IPS-NIHi7 (cell line): ENCODE measurements at regions not wholly inside any gene's neighbourhood (a gene's known extent, or its start where the extent isn't known, plus 50 kb on each side); places are given as distances from the start of the nearest gene placed in this dataset.
"Not testable (repeated sequence)": the region's sequence is repeated elsewhere in the genome, so short reads cannot be mapped to it uniquely, and the experiment has no call there.

Experiments
- DNase-seq: peaks from one replicate; pipeline ENCODE4 v3.0.0; 2012; ENCODE audit warnings: mixed read lengths; ENCODE audit errors: extremely low spot score

- DNase-seq: no peak
These were observed 93.2 kb downstream of the DACT1 start for GRCh38 chr14:58730792-58731464.

- DNase-seq: no peak
These were observed 93.9 kb downstream of the DACT1 start for GRCh38 chr14:58731465-58732293.

GRCh38 chr14:58732387-58732786 lies 94.6 kb downstream of the DACT1 start:
- DNase-seq: no peak

- DNase-seq: no peak
These were observed 95.9 kb downstream of the DACT1 start for GRCh38 chr14:58733451-58734208.

- DNase-seq: no peak
These were observed 97.8 kb downstream of the DACT1 start for GRCh38 chr14:58735596-58735995.

GRCh38 chr14:58736606-58737005 lies 98.8 kb downstream of the DACT1 start:
- DNase-seq: no peak

- DNase-seq: no peak
These were observed 99.7 kb downstream of the DACT1 start for GRCh38 chr14:58737511-58737910.

GRCh38 chr14:58738189-58738836 lies 100.6 kb downstream of the DACT1 start:
- DNase-seq: no peak

- DNase-seq: no peak
These were observed 101.1 kb downstream of the DACT1 start for GRCh38 chr14:58738876-58739275.

GRCh38 chr14:58739674-58740073 lies 101.9 kb downstream of the DACT1 start:
- no peak for DNase-seq

- no peak for DNase-seq
These were observed 102.7 kb downstream of the DACT1 start for GRCh38 chr14:58740379-58740935.

GRCh38 chr14:58744801-58745394 lies 107.1 kb downstream of the DACT1 start:
- DNase-seq: no peak

GRCh38 chr14:58746261-58746660 lies 108.5 kb downstream of the DACT1 start:
- no peak for DNase-seq

GRCh38 chr14:58746701-58747100 lies 108.9 kb downstream of the DACT1 start:
- DNase-seq: no peak

GRCh38 chr14:58747181-58747580 lies 109.4 kb downstream of the DACT1 start:
- DNase-seq: no peak

GRCh38 chr14:58748251-58748650 lies 110.5 kb downstream of the DACT1 start:
- not testable (repeated sequence) for DNase-seq

GRCh38 chr14:58749066-58749669 lies 111.4 kb downstream of the DACT1 start:
- no peak for DNase-seq

- no peak for DNase-seq
These were observed 112.8 kb downstream of the DACT1 start for GRCh38 chr14:58750321-58751269.

GRCh38 chr14:58751788-58752187 lies 114.0 kb downstream of the DACT1 start:
- DNase-seq: no peak

GRCh38 chr14:58752289-58752688 lies 114.5 kb downstream of the DACT1 start:
- no peak for DNase-seq
